Left ventricle myocardium inferior (tissue), 1 donor: ENCODE measurements at regions not wholly inside any gene's neighbourhood (a gene's known extent, or its start where the extent isn't known, plus 50 kb on each side); places are given as distances from the start of the nearest gene placed in this dataset.

Source experiments
- DNase-seq: peaks from one replicate; pipeline ENCODE4 v3.0.0-alpha.2; 2020
- H3K27ac ChIP-seq: fragments of 200-600 bp; replicated peaks from 2 replicates; pipeline ENCODE4 v1.8.0; 2021
- H3K27me3 ChIP-seq: fragments of 200-600 bp; 2 replicates; pipeline ENCODE4 v1.8.0; 2021; ENCODE audit warnings: low read depth
- H3K36me3 ChIP-seq: fragments of 200-600 bp; 2 replicates; pipeline ENCODE4 v1.8.0; 2021
- H3K4me1 ChIP-seq: fragments of 200-600 bp; 2 replicates; pipeline ENCODE4 v1.8.0; 2021
- H3K4me3 ChIP-seq: fragments of 200-600 bp; 2 replicates; pipeline ENCODE4 v1.8.0; 2021; ENCODE audit warnings: mild to moderate bottlenecking, moderate library complexity
- H3K9me3 ChIP-seq: fragments of 200-600 bp; replicated peaks from 2 replicates; pipeline ENCODE4 v1.8.0; 2021
- intact Hi-C: fragments of 100-400 bp; cut with micrococcal nuclease; formaldehyde crosslinking; loops from one replicate; pipeline ENCODE4 v1.11.0; 2022
- TF ChIP-seq, protein P1 (sequence below): fragments of 200-600 bp; IDR thresholded peaks from 2 replicates; pipeline ENCODE4 v1.8.0; 2021; ENCODE audit warnings: antibody characterized with exemption, mild to moderate bottlenecking, borderline replicate concordance
- donor health status: DM: no; HTN: yes; CAD: no; lungs with severe emphysema.

DNA sequence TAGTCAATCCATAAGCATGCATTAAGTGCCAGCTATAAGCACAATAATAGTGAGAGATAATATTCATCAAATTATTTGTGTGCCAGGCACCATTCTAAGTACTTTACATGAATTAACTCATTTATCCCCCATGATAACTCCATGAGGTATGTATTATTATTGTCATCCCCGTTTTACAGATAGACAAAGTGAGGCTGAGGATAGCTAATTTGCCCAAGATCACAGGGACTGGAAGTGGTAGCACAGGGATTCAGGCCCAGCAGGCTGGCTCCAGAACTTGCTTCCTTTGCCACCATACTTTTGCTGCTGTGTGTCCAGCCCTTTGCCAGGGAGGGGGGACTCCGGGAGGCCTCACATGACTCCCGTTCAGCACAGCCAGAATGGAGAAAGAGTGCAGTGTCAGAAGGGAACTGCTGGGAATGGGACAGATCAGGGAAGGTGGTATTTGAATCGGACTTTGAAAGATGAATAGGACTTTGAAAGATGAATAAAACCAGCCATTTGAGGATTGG lies 128.0 kb upstream of the PWP1 start:
- Histone ChIP-seq H3K9me3 (no peaks in the 10 kb centered on the region), H3K36me3 (no peaks in the 10 kb centered on the region), H3K27ac (no peak overlapping the region), H3K27me3 (peaks cover 3% of the 10 kb centered on the region), H3K4me3 (no peak overlapping the region), H3K4me1 (no peaks in the 10 kb centered on the region)
- no peak for DNase-seq
- TF ChIP-seq, protein P1, sequence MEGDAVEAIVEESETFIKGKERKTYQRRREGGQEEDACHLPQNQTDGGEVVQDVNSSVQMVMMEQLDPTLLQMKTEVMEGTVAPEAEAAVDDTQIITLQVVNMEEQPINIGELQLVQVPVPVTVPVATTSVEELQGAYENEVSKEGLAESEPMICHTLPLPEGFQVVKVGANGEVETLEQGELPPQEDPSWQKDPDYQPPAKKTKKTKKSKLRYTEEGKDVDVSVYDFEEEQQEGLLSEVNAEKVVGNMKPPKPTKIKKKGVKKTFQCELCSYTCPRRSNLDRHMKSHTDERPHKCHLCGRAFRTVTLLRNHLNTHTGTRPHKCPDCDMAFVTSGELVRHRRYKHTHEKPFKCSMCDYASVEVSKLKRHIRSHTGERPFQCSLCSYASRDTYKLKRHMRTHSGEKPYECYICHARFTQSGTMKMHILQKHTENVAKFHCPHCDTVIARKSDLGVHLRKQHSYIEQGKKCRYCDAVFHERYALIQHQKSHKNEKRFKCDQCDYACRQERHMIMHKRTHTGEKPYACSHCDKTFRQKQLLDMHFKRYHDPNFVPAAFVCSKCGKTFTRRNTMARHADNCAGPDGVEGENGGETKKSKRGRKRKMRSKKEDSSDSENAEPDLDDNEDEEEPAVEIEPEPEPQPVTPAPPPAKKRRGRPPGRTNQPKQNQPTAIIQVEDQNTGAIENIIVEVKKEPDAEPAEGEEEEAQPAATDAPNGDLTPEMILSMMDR, result no peak
- intact Hi-C loops, result no loop called here

DNA sequence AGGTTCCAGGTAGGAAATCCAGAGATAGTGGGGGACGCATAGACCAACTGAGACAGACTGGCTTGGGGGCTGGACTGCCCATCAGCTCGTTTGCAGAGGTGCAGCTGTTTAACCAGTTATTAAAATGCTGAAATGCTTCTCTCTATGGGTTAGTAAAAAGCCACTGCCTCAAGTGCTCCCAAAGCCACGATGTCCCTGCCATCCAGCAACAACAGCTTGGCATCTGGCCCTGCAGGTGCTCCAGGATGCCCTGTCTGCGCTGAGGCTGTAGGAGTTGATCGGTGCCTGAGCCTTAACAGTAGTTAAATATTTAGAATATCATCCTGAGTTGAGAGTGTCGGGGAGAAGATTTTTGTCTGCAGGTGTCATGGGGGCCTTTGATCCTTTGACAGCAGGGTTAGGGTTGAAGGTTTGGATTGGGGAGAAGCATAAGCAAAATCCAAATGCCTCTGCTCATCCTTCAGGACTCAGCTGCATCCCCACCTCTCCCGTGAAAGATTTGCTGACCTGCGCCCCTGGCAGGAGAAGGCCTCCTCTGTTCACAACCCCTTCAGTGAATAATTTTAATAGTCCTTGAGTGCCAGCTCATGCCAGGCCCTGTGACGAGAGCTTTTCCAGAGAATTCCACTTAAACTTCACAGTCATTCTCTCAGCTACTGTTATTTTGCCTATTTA lies 127.3 kb upstream of the PWP1 start:
- Histone ChIP-seq H3K9me3 (no peaks in the 10 kb centered on the region), H3K4me1 (no peaks in the 10 kb centered on the region), H3K27me3 (peaks cover 4% of the 10 kb centered on the region), H3K36me3 (no peaks in the 10 kb centered on the region), H3K27ac (no peak overlapping the region), H3K4me3 (no peak overlapping the region)
- intact Hi-C loops, result no loop called here
- TF ChIP-seq, protein P1, result no peak
- DNase-seq, result no peak

DNA sequence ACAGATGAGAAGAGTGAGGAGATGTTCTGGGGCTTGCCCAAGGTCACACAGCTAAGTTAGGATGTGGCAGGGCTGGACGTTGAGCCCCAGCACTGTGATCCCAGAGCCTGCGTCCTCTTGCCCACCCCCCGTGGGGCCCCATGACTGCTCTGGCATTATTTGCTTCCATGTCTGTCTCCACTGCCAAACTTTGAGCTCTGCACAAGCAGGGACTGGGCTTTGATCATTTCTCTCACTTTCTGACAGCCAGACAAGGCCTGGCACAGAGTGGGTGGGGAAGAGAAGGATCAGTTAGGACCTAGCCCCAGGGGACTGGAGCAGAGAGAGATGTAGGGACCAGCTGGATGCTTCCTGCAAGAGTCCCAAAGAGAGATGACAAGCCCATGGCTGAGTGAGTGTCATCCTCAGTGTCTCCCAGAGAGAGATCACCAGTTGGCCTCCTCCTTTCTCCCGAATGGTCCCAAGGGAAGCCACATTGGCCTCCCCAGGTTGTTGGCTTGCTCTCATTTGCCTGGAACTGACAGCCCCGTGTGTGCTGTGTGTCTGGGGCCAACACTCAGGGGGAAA lies 126.7 kb upstream of the PWP1 start:
- H3K4me1 ChIP-seq, result no peaks in the 10 kb centered on the region
- H3K9me3 ChIP-seq, result no peaks in the 10 kb centered on the region
- H3K4me3 ChIP-seq, result no peak overlapping the region
- no peaks in the 10 kb centered on the region for H3K36me3 ChIP-seq
- no peak for DNase-seq
- H3K27ac ChIP-seq, result no peak overlapping the region
- TF ChIP-seq, protein P1, result no peak
- peaks cover 4% of the 10 kb centered on the region for H3K27me3 ChIP-seq
- intact Hi-C loops, result no loop called here

DNA sequence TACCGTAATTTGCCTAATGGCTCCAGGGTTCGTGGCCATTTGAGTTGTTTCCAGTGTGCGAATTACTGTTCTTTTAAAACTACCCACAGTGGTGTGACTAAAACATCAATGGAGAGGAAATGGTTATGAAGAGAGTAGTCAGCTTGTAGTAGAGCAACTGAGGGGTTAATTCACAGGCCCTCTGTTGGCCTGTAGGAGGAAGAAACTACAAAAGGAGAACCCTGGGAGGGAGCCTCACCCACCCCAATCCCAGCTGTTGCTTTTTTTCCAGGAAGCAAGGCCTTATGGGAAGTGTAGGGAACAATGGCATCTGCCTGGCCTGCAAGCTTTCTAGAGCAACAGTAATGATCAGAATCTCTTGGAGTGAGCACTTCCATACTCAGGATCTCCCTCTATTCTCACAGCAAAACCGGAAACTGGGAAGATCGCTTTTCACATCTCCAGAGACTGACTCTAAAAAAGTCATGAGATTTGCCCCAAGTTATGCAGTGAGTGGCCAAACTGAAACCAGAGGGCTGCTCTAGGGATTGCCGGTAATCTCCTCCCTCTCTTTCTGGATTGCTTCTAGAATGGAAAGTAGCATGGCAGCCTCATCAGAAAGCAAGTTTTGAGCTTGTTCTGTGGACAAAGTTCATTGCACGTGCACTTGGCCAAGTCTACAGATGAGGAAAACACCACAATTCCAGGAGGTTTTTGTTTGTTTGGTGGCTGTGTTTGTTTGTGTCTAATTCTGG lies 125.3 kb upstream of the PWP1 start:
- intact Hi-C loops, result no loop called here
- H3K36me3 ChIP-seq, result no peaks in the 10 kb centered on the region
- DNase-seq, result no peak
- peaks cover 4% of the 10 kb centered on the region for H3K27me3 ChIP-seq
- H3K4me3 ChIP-seq, result no peak overlapping the region
- H3K27ac ChIP-seq, result no peak overlapping the region
- TF ChIP-seq, protein P1, result no peak
- H3K4me1 ChIP-seq, result no peaks in the 10 kb centered on the region
- no peaks in the 10 kb centered on the region for H3K9me3 ChIP-seq

DNA sequence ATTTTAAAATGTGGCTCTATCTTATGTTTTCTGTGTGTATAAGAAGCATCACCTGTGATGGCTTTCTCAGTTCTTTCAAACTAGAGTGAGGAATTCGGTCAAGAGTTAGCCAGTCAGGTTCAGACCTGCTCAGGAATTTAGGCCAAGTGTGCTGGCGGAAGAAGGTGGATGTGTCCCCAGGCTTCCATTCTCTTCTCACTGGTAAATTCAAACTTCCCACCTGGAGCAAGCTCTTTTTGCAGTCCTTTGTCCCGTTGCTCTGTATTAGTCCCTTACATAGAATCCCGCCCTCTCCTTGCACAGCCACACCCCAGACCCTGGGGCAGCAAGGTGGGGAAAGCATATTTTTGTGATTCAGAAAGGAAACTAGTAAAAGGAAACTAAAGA lies 124.7 kb upstream of the PWP1 start:
- no peaks in the 10 kb centered on the region for H3K4me1 ChIP-seq
- H3K4me3 ChIP-seq, result no peak overlapping the region
- H3K27me3 ChIP-seq, result peaks cover 4% of the 10 kb centered on the region
- H3K36me3 ChIP-seq, result no peaks in the 10 kb centered on the region
- no peak for DNase-seq
- intact Hi-C loops, result no loop called here
- H3K27ac ChIP-seq, result no peak overlapping the region
- TF ChIP-seq, protein P1, result no peak
- H3K9me3 ChIP-seq, result no peaks in the 10 kb centered on the region
